CD4-positive, alpha-beta T cell treated with Interleukin-15 for 4 hours (primary cell): ENCODE measurements at regions not wholly inside any gene's neighbourhood (a gene's known extent, or its start where the extent isn't known, plus 50 kb on each side); places are given as distances from the start of the nearest gene placed in this dataset.
"Not testable (repeated sequence)": the region's sequence is repeated elsewhere in the genome, so short reads cannot be mapped to it uniquely, and the experiment has no call there.

Source experiments
- DNase-seq: peaks from one replicate; pipeline ENCODE4 v3.0.0-alpha.2; 2020; ENCODE audit warnings: low spot score

DNA sequence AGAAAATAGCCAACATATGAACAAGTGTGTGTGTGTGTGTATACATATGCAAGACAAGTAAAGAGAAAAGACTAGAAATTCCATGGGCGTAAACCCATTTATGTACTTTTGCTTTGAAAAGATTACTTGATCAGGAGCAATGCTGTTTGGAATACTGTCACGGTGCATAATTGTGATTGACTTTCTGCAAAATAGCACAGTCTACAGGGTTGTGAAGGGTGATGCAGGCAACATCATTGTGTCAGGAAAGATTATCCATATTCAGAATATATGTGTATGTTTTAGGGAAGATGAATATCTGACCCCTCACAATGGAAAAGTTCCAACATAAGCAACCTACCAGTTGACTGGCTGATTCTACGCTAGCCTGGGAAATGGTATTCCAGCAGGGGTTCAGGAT, 307.7 kb downstream of the JRKL start:
- no peak for DNase-seq

DNA sequence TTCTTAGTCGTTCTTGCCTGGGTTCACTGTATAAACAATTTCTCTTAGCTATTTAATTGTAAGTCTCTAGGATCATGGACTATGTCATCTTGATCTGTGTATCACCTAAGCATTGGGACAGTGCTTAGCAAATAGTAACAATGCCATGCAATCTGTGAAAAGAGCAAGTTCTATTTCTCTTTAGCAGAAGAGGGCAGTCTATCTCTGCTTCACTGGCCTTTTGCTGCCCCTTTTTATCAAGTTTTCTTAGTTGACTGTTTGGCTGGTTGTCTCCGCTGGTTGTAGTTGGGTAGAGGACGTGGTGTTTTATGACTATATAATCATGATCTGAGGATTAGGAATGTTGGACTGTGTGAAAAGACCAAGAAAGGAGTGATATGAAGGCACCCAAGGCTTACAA, 315.0 kb downstream of the JRKL start:
- no peak for DNase-seq

DNA sequence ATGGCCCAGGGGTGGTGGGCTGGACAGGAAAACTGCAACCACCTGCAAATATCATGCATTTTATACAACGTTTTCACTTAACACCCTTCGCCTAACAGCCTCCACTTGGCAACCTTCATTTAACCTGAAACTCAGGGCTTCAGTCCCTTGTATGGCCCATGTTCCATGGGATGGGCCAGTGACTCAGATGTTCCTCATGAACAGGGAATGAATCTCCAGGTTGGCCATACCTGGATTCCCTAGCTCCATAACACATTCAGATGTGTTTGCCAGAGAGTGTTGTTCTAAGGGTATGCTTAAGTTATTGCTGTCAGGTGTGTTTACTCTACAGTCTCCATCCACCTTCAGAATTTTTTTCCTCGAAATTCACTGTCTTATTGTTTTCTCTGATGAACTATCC, 316.9 kb downstream of the JRKL start:
- no peak for DNase-seq

DNA sequence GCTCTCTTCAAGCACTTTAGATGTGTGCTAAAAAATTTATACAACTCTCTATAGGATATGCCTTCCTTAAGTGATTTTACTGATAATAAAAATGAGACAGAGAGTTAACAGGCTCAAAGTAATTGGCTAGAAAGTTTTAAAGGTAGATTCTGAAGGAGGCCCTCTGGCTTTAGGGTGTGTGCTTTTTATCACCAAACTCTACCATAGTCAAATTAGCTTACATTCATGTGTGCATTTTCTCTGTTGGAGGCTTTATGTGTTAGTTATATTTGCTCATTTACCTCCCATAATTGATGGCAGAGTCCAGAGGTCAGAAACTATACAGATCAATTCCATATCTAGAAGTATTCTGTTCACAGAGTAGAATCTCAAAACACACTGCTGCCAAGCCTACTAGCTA, 317.5 kb downstream of the JRKL start:
- DNase-seq, result no peak

DNA sequence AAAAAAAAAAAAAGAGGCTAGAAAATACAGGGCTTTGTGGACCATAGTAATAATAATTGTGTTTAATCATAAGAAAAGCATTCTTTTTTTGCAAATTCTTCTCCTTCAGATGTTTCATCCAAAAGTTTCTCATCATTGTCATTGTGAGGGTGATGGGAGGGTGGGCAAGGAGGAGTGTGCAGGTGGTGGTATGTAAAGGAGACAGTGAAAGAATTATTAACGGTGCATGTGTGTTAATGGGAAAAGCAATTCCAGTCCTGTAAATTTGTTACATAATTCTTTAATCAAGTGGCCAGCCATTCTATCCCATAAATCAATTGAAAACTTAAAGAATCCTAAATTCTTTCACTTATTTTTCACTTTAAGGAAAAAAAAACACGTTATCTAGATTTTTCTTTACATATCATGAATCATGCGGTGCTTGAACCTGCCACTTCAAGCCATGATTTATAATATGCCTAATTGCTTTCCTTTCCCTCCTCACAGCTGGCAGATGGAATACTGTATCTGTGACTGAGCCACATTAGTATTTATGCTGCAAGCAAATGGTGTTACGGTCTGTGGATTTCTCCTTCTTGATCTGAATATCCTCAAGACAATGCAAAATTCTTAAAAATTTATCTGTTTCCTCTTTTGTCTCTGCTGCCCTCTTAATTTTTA, 318.5 kb downstream of the JRKL start:
- no peak for DNase-seq

DNA sequence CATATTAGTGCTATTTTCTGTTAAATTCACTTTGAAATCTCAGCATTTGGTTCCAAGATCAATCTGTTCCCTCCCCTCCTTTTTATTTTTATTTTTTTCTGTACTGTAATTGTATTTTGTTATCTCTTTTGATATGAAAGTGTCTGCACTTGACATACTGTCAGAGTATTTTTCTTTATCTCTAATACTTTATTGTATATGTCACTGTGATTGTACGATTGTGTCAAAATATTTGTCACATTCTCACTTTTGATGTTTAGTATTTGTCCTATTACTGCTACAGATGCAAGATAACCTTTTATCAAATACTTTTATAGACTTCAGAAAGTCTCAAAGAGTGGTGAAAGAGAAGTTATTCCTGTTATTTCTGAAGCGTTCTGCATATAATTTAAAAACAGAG, 323.5 kb downstream of the JRKL start:
- DNase-seq, result no peak

DNA sequence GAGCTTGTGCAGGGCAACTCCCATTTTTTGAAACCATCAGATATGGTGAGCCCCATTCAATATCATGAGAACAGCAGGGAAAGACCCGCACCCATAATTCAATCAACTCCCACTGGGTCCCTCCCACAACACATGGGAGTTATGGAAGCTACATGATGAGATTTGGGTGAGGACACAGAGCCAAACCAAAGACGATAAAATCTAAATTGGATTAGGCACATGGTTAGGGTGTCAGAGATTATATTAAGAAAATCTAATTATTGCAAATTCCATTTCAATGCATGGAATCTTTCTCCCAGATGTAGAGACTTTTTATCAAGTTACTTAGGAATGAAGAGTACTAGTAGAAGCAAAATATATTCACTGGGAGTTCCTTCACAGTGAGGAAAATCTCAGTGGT, 324.9 kb downstream of the JRKL start:
- no peak for DNase-seq

DNA sequence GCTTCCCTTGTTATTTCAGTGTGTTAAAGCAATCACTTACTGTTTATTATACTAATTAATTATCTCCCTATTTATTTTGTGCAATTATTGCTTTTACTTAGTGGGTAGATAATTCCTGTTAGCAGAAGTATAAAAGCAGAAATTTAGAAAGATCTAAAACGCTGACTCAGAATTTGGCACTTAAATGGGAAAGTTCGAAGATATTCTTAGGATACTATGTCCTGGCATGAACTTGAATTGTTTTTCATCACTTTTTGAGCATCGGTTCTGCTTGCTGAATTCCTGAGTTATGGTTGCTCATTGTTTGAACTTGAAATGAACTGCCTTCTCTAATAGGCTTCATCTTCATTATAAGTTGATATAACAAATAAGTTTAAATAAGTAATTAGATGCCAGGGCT, 325.4 kb downstream of the JRKL start:
- no peak for DNase-seq

DNA sequence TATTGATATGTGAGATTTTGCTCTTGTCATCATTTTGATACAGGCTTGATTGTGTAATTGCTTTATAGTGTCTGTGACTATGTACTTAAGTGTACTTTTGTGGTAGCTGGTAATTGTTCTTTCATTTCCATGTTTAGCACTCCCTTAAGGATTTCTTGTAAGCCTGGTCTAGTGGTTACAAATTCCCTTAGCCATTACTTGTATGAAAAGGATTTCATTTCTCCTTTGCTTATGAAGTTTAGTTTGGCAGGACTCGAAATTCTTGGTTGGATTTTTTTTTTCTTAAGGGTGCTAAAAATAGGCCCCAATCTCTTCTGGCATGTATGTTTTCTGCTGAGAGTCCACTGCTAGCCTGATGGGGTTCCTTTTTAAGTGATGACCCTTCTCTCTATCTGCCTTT, 346.8 kb downstream of the JRKL start:
- no peak for DNase-seq

DNA sequence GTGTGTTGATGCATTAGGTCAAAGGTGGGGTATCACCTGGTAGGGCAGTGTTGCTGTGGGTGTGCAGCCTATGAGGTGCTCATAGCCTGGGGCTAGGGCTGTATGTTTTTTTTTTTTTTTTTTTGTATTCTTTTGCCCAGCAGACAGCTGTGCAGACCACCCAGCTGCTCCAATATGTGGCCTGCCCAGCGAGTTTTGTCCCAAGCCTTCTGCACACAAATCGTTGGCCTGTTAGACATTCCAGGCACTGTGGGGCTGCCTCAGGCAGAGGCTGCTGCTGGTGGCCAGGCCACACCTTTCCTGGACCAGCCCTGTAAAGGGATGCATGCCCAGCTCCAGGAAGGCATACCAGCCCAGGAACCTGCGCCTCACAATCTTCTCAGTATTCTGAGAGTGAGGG, 348.5 kb downstream of the JRKL start:
- DNase-seq, result no peak

DNA sequence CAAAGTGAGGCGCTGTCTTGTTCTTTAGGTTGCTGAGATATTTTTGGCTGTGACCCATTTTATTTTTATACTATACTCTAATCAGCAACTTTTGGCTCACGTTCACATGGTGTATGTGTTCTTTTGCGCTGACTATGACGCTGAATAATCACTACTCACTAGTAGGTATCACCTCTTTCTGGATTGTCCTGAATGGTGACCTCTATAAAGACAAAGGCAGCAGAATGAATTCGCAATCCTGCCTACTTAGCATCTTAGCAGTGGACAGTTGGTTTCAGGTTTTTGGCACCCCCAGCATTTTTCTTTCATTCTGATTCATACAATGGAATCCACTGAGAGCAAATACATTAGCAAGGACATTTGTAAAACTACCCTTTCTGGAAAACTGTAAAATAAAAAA, 351.3 kb downstream of the JRKL start:
- no peak for DNase-seq

DNA sequence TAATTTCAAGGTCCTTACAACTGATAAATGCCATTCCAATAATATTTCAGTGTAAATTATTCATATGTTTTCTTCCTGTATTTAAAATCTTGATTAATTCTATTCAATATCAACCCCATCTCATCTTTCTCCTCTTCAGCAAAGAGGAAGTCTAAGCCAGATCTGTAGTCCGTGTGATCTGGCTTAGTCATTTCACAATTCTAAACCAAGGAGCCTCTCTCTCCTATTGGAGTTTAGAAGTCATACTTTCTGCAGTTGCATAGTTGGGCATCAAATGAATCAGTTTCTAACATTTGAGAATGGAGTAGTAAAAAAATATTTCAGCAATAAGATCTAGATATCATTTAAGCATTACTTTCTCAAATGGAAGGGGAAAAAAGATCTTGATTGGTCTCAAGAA, 354.9 kb downstream of the JRKL start:
- no peak for DNase-seq

DNA sequence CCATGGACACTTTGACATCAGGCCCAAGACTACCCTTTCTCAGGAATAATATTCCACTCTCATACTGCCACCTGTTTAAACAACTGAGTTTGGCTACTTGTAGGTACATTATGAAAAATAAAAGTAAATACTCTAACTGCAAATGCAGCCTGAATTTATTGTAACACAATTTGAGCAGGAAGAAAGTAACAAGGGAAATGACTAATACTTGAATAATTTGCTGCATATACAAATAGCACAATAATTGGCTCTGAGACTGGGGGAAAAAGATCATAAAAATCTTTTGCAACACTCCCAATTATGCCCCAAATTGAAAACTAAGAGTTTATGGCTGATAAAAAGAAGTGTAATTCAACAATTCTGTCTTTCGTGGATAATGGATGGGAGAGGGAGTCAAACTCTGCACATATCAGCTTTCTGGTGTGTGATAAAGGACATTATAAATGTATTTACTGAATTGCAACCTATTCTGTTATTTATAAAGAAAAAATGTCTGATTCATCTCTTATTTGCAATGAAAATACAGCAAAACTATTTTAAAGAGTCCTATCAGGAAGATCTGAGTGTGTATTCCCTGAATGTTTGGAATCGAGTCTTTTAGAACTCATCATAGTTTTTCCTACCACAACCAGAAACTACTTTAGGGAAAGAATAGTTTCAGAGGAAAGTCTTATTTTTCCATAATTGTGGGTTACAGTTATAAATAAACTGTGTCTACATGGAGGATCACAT, 359.0 kb downstream of the JRKL start:
- DNase-seq, result no peak

DNA sequence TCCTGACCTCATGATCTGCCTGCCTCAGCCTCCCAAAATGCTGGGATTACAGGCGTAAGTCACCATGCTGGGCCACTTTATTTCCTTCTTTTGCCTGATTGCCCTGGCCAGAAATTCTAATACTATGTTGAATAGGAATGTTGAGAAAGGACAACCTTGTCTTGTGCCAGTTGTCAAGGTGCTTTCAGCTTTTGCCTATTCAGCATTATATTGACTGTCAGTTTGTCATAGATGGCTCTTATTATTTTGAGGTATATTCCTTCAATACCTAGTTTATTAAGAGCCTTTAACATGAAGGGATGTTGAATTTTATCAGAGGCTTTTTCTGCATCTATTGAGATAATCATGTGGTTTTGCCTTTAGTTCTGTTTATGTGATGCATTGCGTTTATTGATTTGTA, 362.0 kb downstream of the JRKL start:
- not testable (repeated sequence) for DNase-seq

DNA sequence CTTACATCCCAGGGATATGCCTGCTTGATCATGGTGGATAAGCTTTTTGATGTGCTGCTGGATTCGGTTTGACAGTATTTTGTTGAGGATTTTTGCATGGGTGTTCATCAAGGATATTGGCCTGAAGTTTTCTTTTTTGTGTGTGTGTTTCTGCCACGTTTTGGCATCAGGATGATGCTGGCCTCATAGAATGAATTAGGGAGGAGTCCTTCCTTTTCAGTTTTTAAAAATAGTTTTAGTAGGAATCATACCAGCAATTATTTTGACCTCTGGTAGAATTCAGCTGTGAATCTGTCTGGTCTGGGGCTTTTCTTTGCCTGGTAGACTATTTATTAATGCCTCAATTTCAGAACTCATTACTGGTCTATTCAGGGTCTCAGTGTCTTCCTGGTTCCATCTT, 362.4 kb downstream of the JRKL start:
- no peak for DNase-seq

DNA sequence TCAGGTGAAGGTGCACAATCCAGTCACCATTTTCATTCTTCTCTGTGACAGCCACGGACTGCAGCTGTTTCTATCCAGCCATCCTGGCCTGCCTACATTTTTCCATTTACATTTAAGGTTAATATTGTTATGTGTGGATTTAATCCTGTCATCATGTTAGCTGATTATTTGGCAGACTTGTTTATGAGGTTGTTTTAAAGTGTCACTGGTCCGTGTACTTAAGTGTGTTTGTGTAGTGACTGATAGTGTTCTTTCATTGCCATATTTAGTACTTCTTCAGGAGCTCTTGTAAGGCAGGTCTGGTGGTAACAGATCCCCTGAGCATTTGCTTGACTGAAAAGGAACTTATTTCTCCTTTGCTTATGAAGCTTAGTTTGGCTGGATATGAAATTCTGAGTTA, 364.2 kb downstream of the JRKL start:
- DNase-seq, result no peak

DNA sequence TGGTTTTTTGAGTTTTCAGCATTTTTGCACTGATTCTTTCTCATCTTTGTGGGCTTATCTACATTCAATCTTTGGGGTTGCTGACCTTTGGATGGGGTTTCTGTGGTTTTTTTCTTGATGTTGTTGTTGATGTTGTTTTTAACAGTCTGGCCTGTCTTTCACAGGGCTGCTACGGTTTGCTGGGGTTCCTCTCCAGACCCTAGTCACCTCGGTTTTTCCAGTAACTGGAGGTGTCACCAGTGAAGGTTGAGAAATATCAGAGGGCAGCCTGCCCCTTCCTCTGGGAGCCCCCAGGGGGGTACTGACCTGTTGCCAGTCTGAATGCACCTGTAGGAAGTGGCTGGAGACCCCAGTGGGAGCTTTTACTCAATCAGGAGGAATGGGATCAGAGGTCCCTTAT, 365.4 kb downstream of the JRKL start:
- DNase-seq, result no peak

DNA sequence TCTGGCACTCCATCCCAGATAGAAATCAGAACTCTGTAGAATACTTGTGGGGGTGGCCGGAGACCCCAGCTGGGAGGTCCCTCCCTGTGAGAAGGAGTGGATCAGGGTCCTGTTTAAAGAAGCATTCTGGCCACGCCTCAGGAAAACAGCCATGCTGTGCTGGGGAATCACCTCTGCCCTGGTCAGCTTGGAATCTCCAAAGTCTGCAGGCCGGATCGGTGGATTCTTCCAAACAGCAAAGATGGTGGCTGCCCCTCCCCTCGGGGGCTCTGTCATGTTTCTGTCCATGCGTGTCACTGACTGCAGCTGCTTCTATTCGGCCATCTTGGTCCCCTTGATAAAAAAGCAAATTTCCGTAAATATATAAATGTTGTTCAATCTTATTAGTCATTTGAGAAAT, 365.9 kb downstream of the JRKL start:
- DNase-seq, result no peak

DNA sequence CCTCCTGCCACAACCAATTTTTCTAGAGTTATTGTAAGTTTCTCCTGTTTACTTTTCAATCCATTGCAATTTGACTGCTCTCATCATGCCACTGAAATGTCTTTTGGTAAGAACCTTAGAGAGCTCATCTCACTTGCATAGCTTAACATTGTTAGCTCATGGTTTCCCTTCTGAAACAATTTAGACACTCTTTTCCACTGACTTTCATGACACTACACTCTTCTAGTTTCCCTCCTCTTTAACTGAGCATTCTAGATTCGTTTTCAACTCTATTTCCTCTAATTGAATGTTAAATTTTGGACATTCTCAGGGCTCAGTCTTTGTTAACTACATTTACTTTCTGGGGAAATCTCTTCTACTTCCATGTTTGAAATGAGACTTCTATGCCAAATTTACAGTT, 369.1 kb downstream of the JRKL start:
- DNase-seq, result no peak

DNA sequence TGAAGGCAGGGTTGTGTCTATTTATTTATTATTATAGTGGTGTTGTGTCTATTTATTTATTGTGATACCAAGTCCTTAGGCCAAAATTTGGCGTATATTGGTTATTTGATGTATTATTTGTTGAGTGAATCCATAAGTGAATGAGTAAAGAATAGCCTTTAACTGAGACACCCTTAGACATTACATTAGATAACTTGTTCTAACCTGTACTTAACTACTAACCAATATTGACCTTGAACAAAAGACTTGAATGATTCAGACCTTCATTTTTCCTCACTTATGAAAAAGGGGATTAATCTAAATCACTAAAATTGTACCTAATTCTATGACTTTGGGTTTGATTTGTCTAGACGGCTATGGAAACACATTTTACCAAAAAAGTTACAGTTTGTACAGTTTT, 370.5 kb downstream of the JRKL start:
- DNase-seq, result no peak

DNA sequence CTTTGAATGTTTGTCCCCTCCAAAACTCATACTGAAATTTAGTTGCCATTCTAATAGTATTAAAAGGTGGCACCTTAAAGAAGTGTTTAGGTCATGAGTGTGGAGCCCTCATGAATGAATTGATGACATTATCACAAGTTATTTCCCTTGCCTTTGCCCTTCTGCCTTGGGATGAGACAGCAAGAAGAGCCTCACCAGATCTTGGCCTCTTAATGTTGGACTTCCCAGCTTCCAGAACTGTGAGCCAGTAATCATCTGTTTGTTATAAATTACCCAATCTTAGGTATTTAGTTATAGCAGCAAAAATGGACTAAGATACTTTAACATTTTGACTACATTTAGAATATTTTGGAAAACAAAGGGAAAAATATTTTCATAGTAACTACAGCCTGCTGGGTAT, 371.0 kb downstream of the JRKL start:
- no peak for DNase-seq

DNA sequence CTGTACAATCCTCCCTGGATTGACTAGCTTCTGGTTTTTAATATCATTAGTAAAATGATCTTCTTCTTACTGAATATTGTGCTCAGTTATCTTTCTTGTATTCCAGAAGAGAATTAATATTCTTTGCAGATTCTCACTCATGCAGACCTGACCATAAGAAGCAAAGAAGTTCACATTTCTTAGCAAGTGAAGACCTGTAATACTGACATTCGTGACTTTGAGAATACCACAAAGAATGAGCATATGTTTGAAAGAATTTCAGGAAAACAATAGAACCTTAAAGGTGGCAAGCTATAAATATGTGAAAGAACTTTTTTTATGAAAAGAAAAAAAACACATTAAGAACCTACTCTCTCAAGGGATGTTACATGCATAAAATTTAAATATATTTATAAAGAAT, 371.6 kb downstream of the JRKL start:
- DNase-seq, result no peak

DNA sequence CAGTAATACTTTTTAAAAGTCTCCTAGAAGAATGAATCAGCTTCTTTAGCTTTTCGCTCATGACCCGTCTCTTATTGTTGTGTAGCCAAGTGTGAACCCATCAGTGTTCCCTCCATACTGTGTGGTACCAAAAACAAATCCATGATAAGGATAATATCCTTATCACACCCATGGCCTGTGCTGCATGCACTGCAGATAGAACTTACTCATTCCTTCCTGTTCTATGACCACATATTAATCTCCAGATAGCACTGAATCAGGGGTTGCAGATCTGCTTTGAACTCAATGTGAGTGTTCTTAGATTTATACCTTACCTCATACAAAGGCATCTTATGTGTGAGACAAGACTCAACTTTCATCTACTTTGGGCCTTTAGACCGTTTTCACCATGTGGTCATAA, 373.4 kb downstream of the JRKL start:
- no peak for DNase-seq

DNA sequence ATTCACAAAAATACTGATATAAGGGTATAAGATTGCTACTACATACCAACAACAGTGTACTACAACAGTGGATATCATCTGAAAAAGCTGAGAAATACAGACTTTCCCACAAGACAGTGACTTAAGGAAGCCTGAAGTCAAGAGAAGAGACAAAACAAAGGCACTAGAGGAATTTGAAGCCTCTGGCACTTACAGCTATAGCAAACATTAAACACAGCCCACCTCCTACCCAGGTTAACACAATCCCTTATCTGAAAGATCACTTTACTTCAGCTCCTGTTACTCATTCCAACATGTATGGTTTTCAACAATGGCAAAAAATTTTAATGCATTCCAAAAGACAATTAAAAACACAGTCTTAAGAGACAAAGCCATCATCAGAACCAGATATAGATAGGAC, 388.5 kb downstream of the JRKL start:
- DNase-seq, result no peak
